ENCODE measurements at regions not wholly inside any gene's neighbourhood (a gene's known extent, or its start where the extent isn't known, plus 50 kb on each side); places are given as distances from the start of the nearest gene placed in this dataset.

- TF ChIP-seq CTCF (IDR thresholded peaks at IDR 0.05; ENCODE audit: control extremely low read depth in 1 of 3, insufficient read depth in 1 of 3, low read depth in 1 of 3, low read length in 3 of 3) (no peak), RFX5 (IDR thresholded peaks at IDR 0.05; ENCODE audit: borderline replicate concordance, low read depth, low read length) (no peak)
Observed at GRCh38 chr6:137552146-137552545, 58.0 kb upstream of the OLIG3 start (continued).

Measured in H1 (cell line).